ENCODE measurements at regions not wholly inside any gene's neighbourhood (a gene's known extent, or its start where the extent isn't known, plus 50 kb on each side); places are given as distances from the start of the nearest gene placed in this dataset.

GRCh38 chr13:81406639-81407292 is 1065.8 kb upstream of the SPRY2 start:
- H4K91ac ChIP-seq (ENCODE audit: insufficient read depth, low read depth, low read length) = no peak overlapping the region
- dilution Hi-C loops (cut with HindIII; ENCODE audit: low sequenced_read_pairs, unreplicated experiment) = no loop called here
- no peaks in the 10 kb centered on the region for H4K20me1 ChIP-seq (ENCODE audit: insufficient read depth, low read length)
- peaks cover 4% of the 10 kb centered on the region; the same call in 1 of the 2 replicates for H3K9me3 ChIP-seq (ENCODE audit: control insufficient read depth, insufficient read depth, low read length)
- ATAC-seq (ENCODE audit: low read depth) (no peak), DNase-seq (no peak)
- H3K4me2 ChIP-seq (ENCODE audit: low read depth, low read length) = no peak overlapping the region
- TF ChIP-seq CHD1 (IDR thresholded peaks at IDR 0.05; ENCODE audit: low read depth, low read length) (no peak), POLR2A (IDR thresholded peaks at IDR 0.05; ENCODE audit: low read depth, low read length) (no peak), MAZ (IDR thresholded peaks at IDR 0.05; ENCODE audit: borderline replicate concordance, low read depth, low read length) (no peak), FOS (IDR thresholded peaks at IDR 0.05; ENCODE audit: low read depth, low read length) (no peak), CTCF (conservative IDR thresholded peaks at IDR 0.05; ENCODE audit: low read depth, low read length) (no peak), CEBPB (IDR thresholded peaks at IDR 0.05; ENCODE audit: low read depth, low read length) (no peak), NFE2L2 (IDR thresholded peaks at IDR 0.05; ENCODE audit: low read depth, low read length) (no peak), SMC3 (IDR thresholded peaks at IDR 0.05; ENCODE audit: low read depth, low read length) (no peak), RFX5 (IDR thresholded peaks at IDR 0.05; ENCODE audit: low read depth, low read length) (no peak), USF2 (IDR thresholded peaks at IDR 0.05; ENCODE audit: low read depth, low read length) (no peak), RCOR1 (IDR thresholded peaks at IDR 0.05; ENCODE audit: insufficient replicate concordance, low read length) (no peak), MXI1 (IDR thresholded peaks at IDR 0.05; ENCODE audit: borderline replicate concordance, low read depth, low read length) (no peak), RAD21 (IDR thresholded peaks at IDR 0.05; ENCODE audit: low read length) (no peak), BHLHE40 (IDR thresholded peaks at IDR 0.05; ENCODE audit: low read depth, low read length) (no peak), ELK1 (IDR thresholded peaks at IDR 0.05; ENCODE audit: borderline replicate concordance, low read depth, low read length) (no peak), MAFK (IDR thresholded peaks at IDR 0.05; ENCODE audit: low read depth, low read length) (no peak)
- H4K8ac ChIP-seq (ENCODE audit: low read depth in 2 of 2, low read length in 2 of 2) = no peak overlapping the region
- H2AK5ac ChIP-seq (ENCODE audit: low read depth, low read length) = no peak overlapping the region
- no peak overlapping the region for H2AK9ac ChIP-seq (replicated peaks; ENCODE audit: low read depth, low read length, poor library complexity)
- no peak overlapping the region for H3K14ac ChIP-seq (replicated peaks; ENCODE audit: low read depth, low read length)
- intact Hi-C loops (cut with micrococcal nuclease) = no loop called here
- no peak overlapping the region for H3K27ac ChIP-seq (ENCODE audit: insufficient read depth, low read length)
- H3K56ac ChIP-seq (ENCODE audit: extremely low read depth, insufficient read depth, low read length) = no peak overlapping the region
- no TSS peak for BruUV-seq (replicated peaks)
- H3K23ac ChIP-seq (ENCODE audit: low read depth, low read length) = no peak overlapping the region
- no peak overlapping the region for H2BK15ac ChIP-seq (ENCODE audit: low read depth, low read length)
- no peak overlapping the region for H2BK120ac ChIP-seq (ENCODE audit: low read depth, low read length)
- ChIA-PET POLR2A (ENCODE audit: unreplicated experiment) (no interaction called here), CTCF (no interaction called here)
- no peak overlapping the region for H2BK20ac ChIP-seq (ENCODE audit: low read depth, low read length)
- no peaks in the 10 kb centered on the region for H3K4me1 ChIP-seq (ENCODE audit: control insufficient read depth, insufficient read depth, low read length)
- no peak overlapping the region for H3K4me3 ChIP-seq (ENCODE audit: insufficient read depth, low read depth, low read length)
- no peak overlapping the region for H2AFZ ChIP-seq (replicated peaks; ENCODE audit: low read length, poor library complexity)
- H3K9ac ChIP-seq (ENCODE audit: low read depth, low read length) = no peak overlapping the region
- H3K79me1 ChIP-seq (ENCODE audit: low read depth in 1 of 2, low read length in 2 of 2) = no peaks in the 10 kb centered on the region
- no peak overlapping the region for H3K4ac ChIP-seq (ENCODE audit: low read depth, low read length)
- WGBS, 2 experiments (ENCODE audit: extremely low coverage in 2 of 2, insufficient read length in 1 of 2) = no CpG with 5 or more reads among the region's 4 CpGs
- in situ Hi-C loops (cut with MboI; ENCODE audit: low sequenced_read_pairs) = no loop called here
- H2BK5ac ChIP-seq (ENCODE audit: low read depth, low read length, poor library complexity, severe bottlenecking) = no peak overlapping the region
- H4K5ac ChIP-seq (ENCODE audit: low read depth, low read length) = no peak overlapping the region
- H3K36me3 ChIP-seq (ENCODE audit: control insufficient read depth, insufficient read depth, low read length) = no peaks in the 10 kb centered on the region
- H3K27me3 ChIP-seq (ENCODE audit: control insufficient read depth, insufficient read depth, low read length) = no peaks in the 10 kb centered on the region
- H3K18ac ChIP-seq (ENCODE audit: low read depth, low read length) = no peak overlapping the region
- no peaks in the 10 kb centered on the region for H3K9me1 ChIP-seq (ENCODE audit: insufficient read depth, low read length)

Data from IMR-90 (cell line).